ENCODE measurements at regions not wholly inside any gene's neighbourhood (a gene's known extent, or its start where the extent isn't known, plus 50 kb on each side); places are given as distances from the start of the nearest gene placed in this dataset.

DNA sequence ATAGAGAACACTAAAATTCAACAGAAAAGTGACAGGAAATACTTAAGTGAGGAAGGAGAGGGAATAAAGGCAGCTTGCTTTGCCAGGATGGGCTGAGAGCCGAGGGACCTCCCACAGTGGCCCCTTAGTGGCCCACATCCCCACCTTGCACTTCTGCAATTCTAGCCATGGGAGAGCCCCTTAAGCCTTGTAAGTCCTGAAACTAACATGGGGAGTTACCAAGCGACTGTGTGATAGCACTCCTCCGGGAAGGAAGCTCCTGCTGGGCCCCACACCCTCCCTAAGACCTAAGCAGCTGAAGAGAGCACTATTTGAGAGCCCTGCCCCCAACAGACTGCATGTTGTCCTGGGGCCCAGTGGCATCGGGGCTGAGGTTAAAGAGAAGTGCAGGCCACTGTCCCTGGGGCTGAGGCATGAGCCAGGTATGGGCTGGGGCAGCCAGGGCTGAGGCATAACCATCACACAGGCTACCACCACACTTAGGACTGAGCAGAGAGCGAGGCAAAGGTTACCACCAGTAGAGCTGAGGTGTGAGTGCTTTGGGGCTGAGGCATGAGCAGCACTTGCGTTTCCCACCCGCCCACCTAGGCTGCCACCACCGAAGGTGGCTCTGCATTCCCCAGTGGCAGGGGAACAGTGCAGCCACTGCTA, 301.8 kb upstream of the TRPC7 start:
- ATAC-seq: peak; percentile 77
- peaks cover 8% of the 10 kb centered on the region; the same call in 1 of the 2 replicates for H3K4me1 ChIP-seq (ENCODE audit: insufficient read depth)
- Mint-ChIP-seq H3K4me1 (peaks cover 16% of the 10 kb centered on the region), H3K4me3 (no peak overlapping the region; the same call in 2 of the 3 replicates), H3K27ac (peak overlapping the region; percentile 23; the same call in 1 of the 2 replicates), H3K27me3 (ENCODE audit: insufficient read depth, low read depth, poor library complexity) (no peaks in the 10 kb centered on the region), H3K9me3 (peaks cover 8% of the 10 kb centered on the region; the same call in 2 of the 3 replicates), H3K36me3 (ENCODE audit: low read depth) (peaks cover 11% of the 10 kb centered on the region)
- H3K27me3 ChIP-seq (ENCODE audit: insufficient read depth): no peaks in the 10 kb centered on the region
- TF ChIP-seq ZNF114 (CRISPR knock-in tag; IDR thresholded peaks at IDR 0.05) (no peak), ZNF331 (CRISPR knock-in tag; IDR thresholded peaks at IDR 0.05; ENCODE audit: low read depth) (no peak), NANOG (IDR thresholded peaks at IDR 0.05; ENCODE audit: borderline replicate concordance) (no peak), JUNB (IDR thresholded peaks at IDR 0.05; ENCODE audit: unreplicated experiment) (no peak), STAT1 (IDR thresholded peaks at IDR 0.05; ENCODE audit: unreplicated experiment) (no peak), EZH2phosphoT487 (IDR thresholded peaks at IDR 0.05; ENCODE audit: unreplicated experiment) (no peak), EZH2 (IDR thresholded peaks at IDR 0.05; ENCODE audit: low read depth, unreplicated experiment) (no peak), POLR2AphosphoS5 (IDR thresholded peaks at IDR 0.05; ENCODE audit: low read depth) (no peak), CREB1 (CRISPR knock-in tag; IDR thresholded peaks at IDR 0.05; ENCODE audit: low read depth) (no peak)
- TF ChIP-seq, protein P1, sequence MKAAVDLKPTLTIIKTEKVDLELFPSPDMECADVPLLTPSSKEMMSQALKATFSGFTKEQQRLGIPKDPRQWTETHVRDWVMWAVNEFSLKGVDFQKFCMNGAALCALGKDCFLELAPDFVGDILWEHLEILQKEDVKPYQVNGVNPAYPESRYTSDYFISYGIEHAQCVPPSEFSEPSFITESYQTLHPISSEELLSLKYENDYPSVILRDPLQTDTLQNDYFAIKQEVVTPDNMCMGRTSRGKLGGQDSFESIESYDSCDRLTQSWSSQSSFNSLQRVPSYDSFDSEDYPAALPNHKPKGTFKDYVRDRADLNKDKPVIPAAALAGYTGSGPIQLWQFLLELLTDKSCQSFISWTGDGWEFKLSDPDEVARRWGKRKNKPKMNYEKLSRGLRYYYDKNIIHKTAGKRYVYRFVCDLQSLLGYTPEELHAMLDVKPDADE (IDR thresholded peaks at IDR 0.05): no peak
- TF ChIP-seq, protein P2, sequence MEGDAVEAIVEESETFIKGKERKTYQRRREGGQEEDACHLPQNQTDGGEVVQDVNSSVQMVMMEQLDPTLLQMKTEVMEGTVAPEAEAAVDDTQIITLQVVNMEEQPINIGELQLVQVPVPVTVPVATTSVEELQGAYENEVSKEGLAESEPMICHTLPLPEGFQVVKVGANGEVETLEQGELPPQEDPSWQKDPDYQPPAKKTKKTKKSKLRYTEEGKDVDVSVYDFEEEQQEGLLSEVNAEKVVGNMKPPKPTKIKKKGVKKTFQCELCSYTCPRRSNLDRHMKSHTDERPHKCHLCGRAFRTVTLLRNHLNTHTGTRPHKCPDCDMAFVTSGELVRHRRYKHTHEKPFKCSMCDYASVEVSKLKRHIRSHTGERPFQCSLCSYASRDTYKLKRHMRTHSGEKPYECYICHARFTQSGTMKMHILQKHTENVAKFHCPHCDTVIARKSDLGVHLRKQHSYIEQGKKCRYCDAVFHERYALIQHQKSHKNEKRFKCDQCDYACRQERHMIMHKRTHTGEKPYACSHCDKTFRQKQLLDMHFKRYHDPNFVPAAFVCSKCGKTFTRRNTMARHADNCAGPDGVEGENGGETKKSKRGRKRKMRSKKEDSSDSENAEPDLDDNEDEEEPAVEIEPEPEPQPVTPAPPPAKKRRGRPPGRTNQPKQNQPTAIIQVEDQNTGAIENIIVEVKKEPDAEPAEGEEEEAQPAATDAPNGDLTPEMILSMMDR (conservative IDR thresholded peaks at IDR 0.05; ENCODE audit: low read depth in 2 of 2): no peak
- TF ChIP-seq, protein P3, sequence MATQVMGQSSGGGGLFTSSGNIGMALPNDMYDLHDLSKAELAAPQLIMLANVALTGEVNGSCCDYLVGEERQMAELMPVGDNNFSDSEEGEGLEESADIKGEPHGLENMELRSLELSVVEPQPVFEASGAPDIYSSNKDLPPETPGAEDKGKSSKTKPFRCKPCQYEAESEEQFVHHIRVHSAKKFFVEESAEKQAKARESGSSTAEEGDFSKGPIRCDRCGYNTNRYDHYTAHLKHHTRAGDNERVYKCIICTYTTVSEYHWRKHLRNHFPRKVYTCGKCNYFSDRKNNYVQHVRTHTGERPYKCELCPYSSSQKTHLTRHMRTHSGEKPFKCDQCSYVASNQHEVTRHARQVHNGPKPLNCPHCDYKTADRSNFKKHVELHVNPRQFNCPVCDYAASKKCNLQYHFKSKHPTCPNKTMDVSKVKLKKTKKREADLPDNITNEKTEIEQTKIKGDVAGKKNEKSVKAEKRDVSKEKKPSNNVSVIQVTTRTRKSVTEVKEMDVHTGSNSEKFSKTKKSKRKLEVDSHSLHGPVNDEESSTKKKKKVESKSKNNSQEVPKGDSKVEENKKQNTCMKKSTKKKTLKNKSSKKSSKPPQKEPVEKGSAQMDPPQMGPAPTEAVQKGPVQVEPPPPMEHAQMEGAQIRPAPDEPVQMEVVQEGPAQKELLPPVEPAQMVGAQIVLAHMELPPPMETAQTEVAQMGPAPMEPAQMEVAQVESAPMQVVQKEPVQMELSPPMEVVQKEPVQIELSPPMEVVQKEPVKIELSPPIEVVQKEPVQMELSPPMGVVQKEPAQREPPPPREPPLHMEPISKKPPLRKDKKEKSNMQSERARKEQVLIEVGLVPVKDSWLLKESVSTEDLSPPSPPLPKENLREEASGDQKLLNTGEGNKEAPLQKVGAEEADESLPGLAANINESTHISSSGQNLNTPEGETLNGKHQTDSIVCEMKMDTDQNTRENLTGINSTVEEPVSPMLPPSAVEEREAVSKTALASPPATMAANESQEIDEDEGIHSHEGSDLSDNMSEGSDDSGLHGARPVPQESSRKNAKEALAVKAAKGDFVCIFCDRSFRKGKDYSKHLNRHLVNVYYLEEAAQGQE (IDR thresholded peaks at IDR 0.05; ENCODE audit: unreplicated experiment): no peak
- TF ChIP-seq, protein P4, sequence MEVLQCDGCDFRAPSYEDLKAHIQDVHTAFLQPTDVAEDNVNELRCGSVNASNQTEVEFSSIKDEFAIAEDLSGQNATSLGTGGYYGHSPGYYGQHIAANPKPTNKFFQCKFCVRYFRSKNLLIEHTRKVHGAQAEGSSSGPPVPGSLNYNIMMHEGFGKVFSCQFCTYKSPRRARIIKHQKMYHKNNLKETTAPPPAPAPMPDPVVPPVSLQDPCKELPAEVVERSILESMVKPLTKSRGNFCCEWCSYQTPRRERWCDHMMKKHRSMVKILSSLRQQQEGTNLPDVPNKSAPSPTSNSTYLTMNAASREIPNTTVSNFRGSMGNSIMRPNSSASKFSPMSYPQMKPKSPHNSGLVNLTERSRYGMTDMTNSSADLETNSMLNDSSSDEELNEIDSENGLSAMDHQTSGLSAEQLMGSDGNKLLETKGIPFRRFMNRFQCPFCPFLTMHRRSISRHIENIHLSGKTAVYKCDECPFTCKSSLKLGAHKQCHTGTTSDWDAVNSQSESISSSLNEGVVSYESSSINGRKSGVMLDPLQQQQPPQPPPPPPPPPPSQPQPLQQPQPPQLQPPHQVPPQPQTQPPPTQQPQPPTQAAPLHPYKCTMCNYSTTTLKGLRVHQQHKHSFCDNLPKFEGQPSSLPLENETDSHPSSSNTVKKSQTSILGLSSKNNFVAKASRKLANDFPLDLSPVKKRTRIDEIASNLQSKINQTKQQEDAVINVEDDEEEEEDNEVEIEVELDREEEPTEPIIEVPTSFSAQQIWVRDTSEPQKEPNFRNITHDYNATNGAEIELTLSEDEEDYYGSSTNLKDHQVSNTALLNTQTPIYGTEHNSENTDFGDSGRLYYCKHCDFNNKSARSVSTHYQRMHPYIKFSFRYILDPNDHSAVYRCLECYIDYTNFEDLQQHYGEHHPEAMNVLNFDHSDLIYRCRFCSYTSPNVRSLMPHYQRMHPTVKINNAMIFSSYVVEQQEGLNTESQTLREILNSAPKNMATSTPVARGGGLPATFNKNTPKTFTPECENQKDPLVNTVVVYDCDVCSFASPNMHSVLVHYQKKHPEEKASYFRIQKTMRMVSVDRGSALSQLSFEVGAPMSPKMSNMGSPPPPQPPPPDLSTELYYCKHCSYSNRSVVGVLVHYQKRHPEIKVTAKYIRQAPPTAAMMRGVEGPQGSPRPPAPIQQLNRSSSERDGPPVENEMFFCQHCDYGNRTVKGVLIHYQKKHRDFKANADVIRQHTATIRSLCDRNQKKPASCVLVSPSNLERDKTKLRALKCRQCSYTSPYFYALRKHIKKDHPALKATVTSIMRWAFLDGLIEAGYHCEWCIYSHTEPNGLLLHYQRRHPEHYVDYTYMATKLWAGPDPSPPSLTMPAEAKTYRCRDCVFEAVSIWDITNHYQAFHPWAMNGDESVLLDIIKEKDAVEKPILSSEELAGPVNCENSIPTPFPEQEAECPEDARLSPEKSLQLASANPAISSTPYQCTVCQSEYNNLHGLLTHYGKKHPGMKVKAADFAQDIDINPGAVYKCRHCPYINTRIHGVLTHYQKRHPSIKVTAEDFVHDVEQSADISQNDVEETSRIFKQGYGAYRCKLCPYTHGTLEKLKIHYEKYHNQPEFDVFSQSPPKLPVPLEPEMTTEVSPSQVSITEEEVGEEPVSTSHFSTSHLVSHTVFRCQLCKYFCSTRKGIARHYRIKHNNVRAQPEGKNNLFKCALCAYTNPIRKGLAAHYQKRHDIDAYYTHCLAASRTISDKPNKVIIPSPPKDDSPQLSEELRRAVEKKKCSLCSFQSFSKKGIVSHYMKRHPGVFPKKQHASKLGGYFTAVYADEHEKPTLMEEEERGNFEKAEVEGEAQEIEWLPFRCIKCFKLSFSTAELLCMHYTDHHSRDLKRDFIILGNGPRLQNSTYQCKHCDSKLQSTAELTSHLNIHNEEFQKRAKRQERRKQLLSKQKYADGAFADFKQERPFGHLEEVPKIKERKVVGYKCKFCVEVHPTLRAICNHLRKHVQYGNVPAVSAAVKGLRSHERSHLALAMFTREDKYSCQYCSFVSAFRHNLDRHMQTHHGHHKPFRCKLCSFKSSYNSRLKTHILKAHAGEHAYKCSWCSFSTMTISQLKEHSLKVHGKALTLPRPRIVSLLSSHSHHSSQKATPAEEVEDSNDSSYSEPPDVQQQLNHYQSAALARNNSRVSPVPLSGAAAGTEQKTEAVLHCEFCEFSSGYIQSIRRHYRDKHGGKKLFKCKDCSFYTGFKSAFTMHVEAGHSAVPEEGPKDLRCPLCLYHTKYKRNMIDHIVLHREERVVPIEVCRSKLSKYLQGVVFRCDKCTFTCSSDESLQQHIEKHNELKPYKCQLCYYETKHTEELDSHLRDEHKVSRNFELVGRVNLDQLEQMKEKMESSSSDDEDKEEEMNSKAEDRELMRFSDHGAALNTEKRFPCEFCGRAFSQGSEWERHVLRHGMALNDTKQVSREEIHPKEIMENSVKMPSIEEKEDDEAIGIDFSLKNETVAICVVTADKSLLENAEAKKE (CRISPR knock-in tag; IDR thresholded peaks at IDR 0.05): no peak
- H3K36me3 ChIP-seq (ENCODE audit: insufficient read depth): no peaks in the 10 kb centered on the region; the same call in 1 of the 2 replicates
- no peaks in the 10 kb centered on the region for H3F3A ChIP-seq (replicated peaks; ENCODE audit: low read depth)
- H3K4me2 ChIP-seq: no peak overlapping the region; the same call in 1 of the 2 replicates
- no peaks in the 10 kb centered on the region for H3K79me2 ChIP-seq (replicated peaks; ENCODE audit: insufficient read depth)
- no peaks in the 10 kb centered on the region for H4K20me1 ChIP-seq (replicated peaks; ENCODE audit: insufficient read depth)
- peak overlapping the region; percentile 65; the same call in 1 of the 2 replicates for H2AFZ ChIP-seq
- no peak overlapping the region for H3K4me3 ChIP-seq
- DNase-seq (ENCODE audit: low spot score): peak; percentile 11
- H3K27ac ChIP-seq (ENCODE audit: low read depth): no peak overlapping the region
- H3K9me2 ChIP-seq (ENCODE audit: insufficient read depth): 0 out of 2 replicates have a peak, but pooled peaks cover 5% of the 10 kb centered on the region

All from GM23338 (cell line).